ENCODE measurements at regions not wholly inside any gene's neighbourhood (a gene's known extent, or its start where the extent isn't known, plus 50 kb on each side); places are given as distances from the start of the nearest gene placed in this dataset.

- Histone ChIP-seq H3K36me3 (no peaks in the 10 kb centered on the region), H3K27me3 (ENCODE audit: low read depth) (no peaks in the 10 kb centered on the region), H3K27ac (no peak overlapping the region), H3K4me3 (no peak overlapping the region), H3K4me1 (no peaks in the 10 kb centered on the region), H3K9me3 (no peaks in the 10 kb centered on the region)
- no peak for ATAC-seq
- intact Hi-C loops (cut with DNase I) = no loop called here
- no peak for DNase-seq
- no peak for TF ChIP-seq CTCF (IDR thresholded peaks at IDR 0.05)
Observed at GRCh38 chr2:58436872-58437271, 195.7 kb upstream of the FANCL start.

- Histone ChIP-seq H3K27ac (no peak overlapping the region), H3K27me3 (ENCODE audit: low read depth) (no peaks in the 10 kb centered on the region), H3K4me1 (no peaks in the 10 kb centered on the region), H3K36me3 (no peaks in the 10 kb centered on the region), H3K4me3 (no peak overlapping the region), H3K9me3 (no peaks in the 10 kb centered on the region)
- intact Hi-C loops (cut with DNase I) = no loop called here
- DNase-seq (no peak), ATAC-seq (no peak)
- no peak for TF ChIP-seq CTCF (IDR thresholded peaks at IDR 0.05)
Observed at GRCh38 chr2:58435246-58435645, 194.1 kb upstream of the FANCL start.

- H3K9me3 ChIP-seq = no peaks in the 10 kb centered on the region
- intact Hi-C loops (cut with DNase I) = no loop called here
- H3K27ac ChIP-seq = no peak overlapping the region
- H3K4me1 ChIP-seq = no peaks in the 10 kb centered on the region
- ATAC-seq (no peak), DNase-seq (no peak)
- no peak overlapping the region for H3K4me3 ChIP-seq
- H3K27me3 ChIP-seq (ENCODE audit: low read depth) = no peaks in the 10 kb centered on the region
- TF ChIP-seq CTCF (IDR thresholded peaks at IDR 0.05) = no peak
- H3K36me3 ChIP-seq = no peaks in the 10 kb centered on the region
Observed at GRCh38 chr2:58434692-58435091, 193.6 kb upstream of the FANCL start.

GRCh38 chr2:58432491-58433170 is 191.5 kb upstream of the FANCL start:
- H3K27me3 ChIP-seq (ENCODE audit: low read depth) = peaks cover 10% of the 10 kb centered on the region
- H3K4me3 ChIP-seq = no peak overlapping the region
- intact Hi-C loops (cut with DNase I) = no loop called here
- no peak for TF ChIP-seq CTCF (IDR thresholded peaks at IDR 0.05)
- no peaks in the 10 kb centered on the region for H3K9me3 ChIP-seq
- no peak overlapping the region for H3K27ac ChIP-seq
- no peaks in the 10 kb centered on the region for H3K36me3 ChIP-seq
- no peak for DNase-seq
- no peak for ATAC-seq
- no peaks in the 10 kb centered on the region for H3K4me1 ChIP-seq

- intact Hi-C loops (cut with DNase I) = no loop called here
- no peak for DNase-seq
- no peaks in the 10 kb centered on the region for H3K36me3 ChIP-seq
Observed at GRCh38 chr2:58429014-58429875, 188.1 kb upstream of the FANCL start.

More at GRCh38 chr2:58429014-58429875, 188.1 kb upstream of the FANCL start:
- Histone ChIP-seq H3K9me3 (no peaks in the 10 kb centered on the region), H3K27ac (no peak overlapping the region), H3K27me3 (ENCODE audit: low read depth) (peaks cover 12% of the 10 kb centered on the region), H3K4me1 (no peaks in the 10 kb centered on the region), H3K4me3 (peak overlapping the region; percentile 27)
- peak in 1 of 2 donors; percentile 23 for ATAC-seq
- no peak for TF ChIP-seq CTCF (IDR thresholded peaks at IDR 0.05)
